GM18951 (cell line): ENCODE measurements at regions not wholly inside any gene's neighbourhood (a gene's known extent, or its start where the extent isn't known, plus 50 kb on each side); places are given as distances from the start of the nearest gene placed in this dataset.

ENCODE experiments used
- POLR2A ChIP-seq: IDR thresholded peaks from 4 replicates; pipeline ENCODE4 v1.6.1; 2011; ENCODE audit warnings: mild to moderate bottlenecking; ENCODE audit not compliant: insufficient read length, insufficient read depth; ENCODE audit errors: extremely low read depth
- in situ Hi-C: fragments of 300-500 bp; cut with MboI; formaldehyde crosslinking; loops from one replicate; pipeline ENCODE4 v1.12.0; 2022; ENCODE audit warnings: low sequenced_read_pairs, mixed read lengths, inconsistent platforms; ENCODE audit not compliant: unreplicated experiment

- TF ChIP-seq POLR2A = no peak
- in situ Hi-C loops = no loop called here
Observed at GRCh38 chr18:60506682-60507081, 134.1 kb upstream of the MC4R start.

DNA sequence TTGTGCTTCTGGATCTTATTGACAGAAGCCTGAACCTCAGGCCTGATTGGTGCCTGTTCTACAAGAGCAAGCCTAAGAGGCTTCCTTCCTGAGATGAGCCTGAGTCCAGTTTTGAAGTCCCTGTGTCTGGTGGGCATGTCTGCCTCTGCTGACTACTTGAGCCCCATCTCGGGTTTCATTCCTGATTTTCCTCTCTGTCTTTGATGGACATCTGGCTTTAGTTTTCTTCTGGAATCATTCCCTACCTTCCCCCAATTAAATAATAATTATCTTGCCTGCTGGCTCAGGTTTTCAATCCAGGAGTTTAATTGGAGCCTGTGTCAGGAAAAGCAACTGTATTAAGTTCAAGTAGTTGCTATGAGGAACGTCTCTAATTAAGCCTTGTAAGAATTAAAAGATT lies 135.5 kb upstream of the MC4R start:
- TF ChIP-seq POLR2A = no peak
- in situ Hi-C loops = no loop called here

- no peak for TF ChIP-seq POLR2A
- in situ Hi-C loops = no loop called here
Observed at GRCh38 chr18:60534538-60534937, 162.0 kb upstream of the MC4R start.

DNA sequence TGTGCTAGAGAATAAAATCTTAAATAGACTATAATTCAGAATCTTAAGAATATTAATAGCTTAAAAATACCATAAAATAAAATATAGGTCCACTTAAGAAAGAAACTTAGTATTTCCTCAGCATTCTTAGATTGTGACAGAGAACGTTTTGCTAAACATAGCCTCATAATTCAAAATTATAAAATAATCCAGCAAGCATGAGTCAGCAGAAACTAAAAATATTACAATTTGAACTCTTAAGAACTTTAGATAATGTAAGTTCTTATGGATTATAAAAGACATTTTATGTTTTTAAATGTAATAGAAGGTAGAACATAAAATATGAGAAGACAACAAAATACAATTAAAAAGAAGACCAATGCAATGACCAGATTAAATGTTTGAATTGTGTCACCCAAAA lies 164.5 kb upstream of the MC4R start:
- in situ Hi-C loops = no loop called here
- no peak for TF ChIP-seq POLR2A

DNA sequence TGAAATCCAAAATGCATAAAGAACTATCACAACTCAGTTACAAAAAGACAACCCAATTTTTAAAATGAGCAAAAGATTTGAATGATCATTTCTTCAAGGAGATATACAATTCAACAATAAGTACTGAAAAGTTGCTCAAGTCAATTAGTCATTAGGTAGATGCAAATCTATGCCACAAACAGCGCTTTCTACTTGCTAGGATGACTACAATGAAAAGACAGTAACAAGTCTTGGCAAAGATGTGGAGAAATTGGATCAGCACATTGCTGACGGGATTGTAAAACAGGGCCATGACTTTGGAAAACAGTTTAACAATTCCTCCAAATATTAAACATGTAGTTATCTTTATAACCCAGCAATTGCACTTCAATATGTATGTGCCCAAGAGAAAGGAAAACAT lies 166.3 kb upstream of the MC4R start:
- in situ Hi-C loops = no loop called here
- TF ChIP-seq POLR2A = no peak

DNA sequence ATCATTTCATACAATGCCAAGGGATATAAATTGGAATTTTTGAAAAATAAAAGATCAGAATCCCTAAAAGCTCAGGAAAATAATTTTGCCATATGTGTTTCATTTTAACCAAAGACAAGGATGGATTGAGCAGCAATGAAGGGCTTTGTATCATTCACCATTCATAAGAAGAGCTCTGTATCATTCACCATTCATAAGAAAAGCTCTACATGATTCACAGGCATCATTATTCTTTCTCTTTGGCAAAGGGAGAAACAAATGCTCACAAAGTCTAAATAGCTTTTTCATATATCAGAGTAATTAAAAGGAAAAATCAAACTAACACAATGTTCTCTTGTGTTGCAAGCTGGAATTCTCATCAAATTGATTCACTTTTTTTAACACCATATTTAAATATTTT lies 169.1 kb upstream of the MC4R start:
- no peak for TF ChIP-seq POLR2A
- in situ Hi-C loops = no loop called here

- TF ChIP-seq POLR2A = no peak
- in situ Hi-C loops = no loop called here
Observed at GRCh38 chr18:60543646-60544045, 171.1 kb upstream of the MC4R start.

- no peak for TF ChIP-seq POLR2A
- in situ Hi-C loops = no loop called here
Observed at GRCh38 chr18:60549338-60549960, 176.9 kb upstream of the MC4R start.

- no peak for TF ChIP-seq POLR2A
- in situ Hi-C loops = no loop called here
Observed at GRCh38 chr18:60552948-60553347, 180.4 kb upstream of the MC4R start.

- in situ Hi-C loops = no loop called here
- no peak for TF ChIP-seq POLR2A
Observed at GRCh38 chr18:60554967-60555366, 182.4 kb upstream of the MC4R start.

DNA sequence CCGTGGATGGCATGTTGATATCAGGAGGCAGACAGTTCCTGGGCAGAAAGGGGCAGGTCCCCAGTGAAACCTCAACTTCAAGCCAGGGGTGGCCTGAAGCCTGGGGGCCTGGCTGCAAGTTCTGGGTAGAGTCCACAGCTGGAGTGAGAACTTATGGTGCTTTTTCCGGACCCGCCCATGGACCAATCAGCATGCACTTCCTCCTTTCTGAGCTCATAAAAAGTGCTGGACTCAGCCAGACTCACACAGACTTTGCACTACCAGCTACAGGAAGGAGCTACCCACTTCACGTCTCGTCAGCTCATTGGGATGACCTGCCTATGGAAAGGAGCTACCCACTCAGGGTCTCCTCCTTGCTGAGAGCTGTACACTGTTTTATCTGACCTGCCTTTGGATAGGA lies 183.1 kb upstream of the MC4R start:
- no peak for TF ChIP-seq POLR2A
- in situ Hi-C loops = no loop called here

- no peak for TF ChIP-seq POLR2A
- in situ Hi-C loops = no loop called here
Observed at GRCh38 chr18:60556326-60556725, 183.8 kb upstream of the MC4R start.

GRCh38 chr18:60560071-60560470 lies 187.5 kb upstream of the MC4R start:
- TF ChIP-seq POLR2A = no peak
- in situ Hi-C loops = no loop called here

GRCh38 chr18:60563082-60563481 lies 190.5 kb upstream of the MC4R start:
- in situ Hi-C loops = no loop called here
- TF ChIP-seq POLR2A = no peak

- in situ Hi-C loops = no loop called here
- TF ChIP-seq POLR2A = no peak
Observed at GRCh38 chr18:60568220-60568619, 195.6 kb upstream of the MC4R start.

- TF ChIP-seq POLR2A = no peak
- in situ Hi-C loops = no loop called here
Observed at GRCh38 chr18:60570172-60570571, 197.6 kb upstream of the MC4R start.

GRCh38 chr18:60577457-60577856 lies 204.9 kb upstream of the MC4R start:
- TF ChIP-seq POLR2A = no peak
- in situ Hi-C loops = no loop called here
